ENCODE measurements at regions not wholly inside any gene's neighbourhood (a gene's known extent, or its start where the extent isn't known, plus 50 kb on each side); places are given as distances from the start of the nearest gene placed in this dataset.

DNA sequence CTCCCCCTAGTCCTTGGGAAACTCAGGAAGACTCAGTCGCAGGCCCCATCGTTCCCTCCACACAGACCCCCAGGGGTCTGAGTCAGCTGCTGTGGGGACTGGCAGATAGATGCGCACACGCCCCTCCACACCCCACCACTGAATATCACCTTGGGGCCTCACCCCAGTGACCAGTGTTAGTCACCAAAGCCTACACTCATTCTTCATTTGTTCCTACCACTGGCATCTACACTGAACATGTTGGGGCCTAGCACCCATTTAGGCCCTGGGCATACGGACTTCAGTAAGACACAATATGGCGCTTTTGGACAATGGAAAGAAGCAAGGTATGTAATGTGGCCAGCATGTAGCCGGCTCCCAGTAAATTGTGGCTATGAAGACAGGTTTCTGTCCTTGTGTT is 154.1 kb upstream of the PJA1 start:
- TF ChIP-seq, protein P1, sequence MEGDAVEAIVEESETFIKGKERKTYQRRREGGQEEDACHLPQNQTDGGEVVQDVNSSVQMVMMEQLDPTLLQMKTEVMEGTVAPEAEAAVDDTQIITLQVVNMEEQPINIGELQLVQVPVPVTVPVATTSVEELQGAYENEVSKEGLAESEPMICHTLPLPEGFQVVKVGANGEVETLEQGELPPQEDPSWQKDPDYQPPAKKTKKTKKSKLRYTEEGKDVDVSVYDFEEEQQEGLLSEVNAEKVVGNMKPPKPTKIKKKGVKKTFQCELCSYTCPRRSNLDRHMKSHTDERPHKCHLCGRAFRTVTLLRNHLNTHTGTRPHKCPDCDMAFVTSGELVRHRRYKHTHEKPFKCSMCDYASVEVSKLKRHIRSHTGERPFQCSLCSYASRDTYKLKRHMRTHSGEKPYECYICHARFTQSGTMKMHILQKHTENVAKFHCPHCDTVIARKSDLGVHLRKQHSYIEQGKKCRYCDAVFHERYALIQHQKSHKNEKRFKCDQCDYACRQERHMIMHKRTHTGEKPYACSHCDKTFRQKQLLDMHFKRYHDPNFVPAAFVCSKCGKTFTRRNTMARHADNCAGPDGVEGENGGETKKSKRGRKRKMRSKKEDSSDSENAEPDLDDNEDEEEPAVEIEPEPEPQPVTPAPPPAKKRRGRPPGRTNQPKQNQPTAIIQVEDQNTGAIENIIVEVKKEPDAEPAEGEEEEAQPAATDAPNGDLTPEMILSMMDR (IDR thresholded peaks at IDR 0.05 in 2 of 3, conservative IDR thresholded peaks at IDR 0.05 in 1 of 3; ENCODE audit: borderline replicate concordance in 1 of 3, insufficient read depth in 1 of 3, low read depth in 2 of 3, low read length in 2 of 3), result no peak
- TF ChIP-seq FOSL1 (IDR thresholded peaks at IDR 0.05; ENCODE audit: low read depth), result no peak
- no peak for TF ChIP-seq POLR2A (IDR thresholded peaks at IDR 0.05; ENCODE audit: borderline replicate concordance, extremely low read depth, insufficient read depth, insufficient read length)
- TF ChIP-seq, protein P2, sequence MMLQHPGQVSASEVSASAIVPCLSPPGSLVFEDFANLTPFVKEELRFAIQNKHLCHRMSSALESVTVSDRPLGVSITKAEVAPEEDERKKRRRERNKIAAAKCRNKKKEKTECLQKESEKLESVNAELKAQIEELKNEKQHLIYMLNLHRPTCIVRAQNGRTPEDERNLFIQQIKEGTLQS (IDR thresholded peaks at IDR 0.05), result no peak
- TF ChIP-seq EGR1 (IDR thresholded peaks at IDR 0.05; ENCODE audit: low read depth), result no peak
- no peak for TF ChIP-seq ZNF274 (IDR thresholded peaks at IDR 0.05; ENCODE audit: low read depth, low read length)
